HG03520 (cell line): ENCODE measurements at regions not wholly inside any gene's neighbourhood (a gene's known extent, or its start where the extent isn't known, plus 50 kb on each side); places are given as distances from the start of the nearest gene placed in this dataset.

Source experiments
- ATAC-seq: cut with Tn5 transposase; IDR thresholded peaks from one replicate; pipeline ENCODE4 v1.9.1; 2021; ENCODE audit warnings: mild to moderate bottlenecking, moderate library complexity; ENCODE audit not compliant: unreplicated experiment

DNA sequence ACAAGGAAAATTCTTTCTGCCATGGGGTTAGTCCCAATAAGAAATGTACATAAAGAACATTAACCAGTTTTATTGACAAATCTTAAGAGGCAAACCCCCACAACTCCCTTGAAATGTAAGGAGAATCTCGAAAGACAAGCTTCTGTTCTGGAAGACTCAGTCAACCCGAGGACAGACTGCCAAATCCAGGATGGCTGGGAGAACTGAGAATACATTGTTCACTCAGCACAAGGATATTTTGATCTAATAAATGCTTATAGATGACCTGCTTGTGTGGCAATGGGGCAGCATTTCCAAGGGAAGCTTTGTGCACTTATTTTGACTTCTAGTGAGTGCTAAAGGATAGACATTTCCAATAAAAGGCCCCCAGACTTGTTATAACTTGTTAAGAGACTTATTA is 280.4 kb downstream of the DHX15 start:
- ATAC-seq = no peak

DNA sequence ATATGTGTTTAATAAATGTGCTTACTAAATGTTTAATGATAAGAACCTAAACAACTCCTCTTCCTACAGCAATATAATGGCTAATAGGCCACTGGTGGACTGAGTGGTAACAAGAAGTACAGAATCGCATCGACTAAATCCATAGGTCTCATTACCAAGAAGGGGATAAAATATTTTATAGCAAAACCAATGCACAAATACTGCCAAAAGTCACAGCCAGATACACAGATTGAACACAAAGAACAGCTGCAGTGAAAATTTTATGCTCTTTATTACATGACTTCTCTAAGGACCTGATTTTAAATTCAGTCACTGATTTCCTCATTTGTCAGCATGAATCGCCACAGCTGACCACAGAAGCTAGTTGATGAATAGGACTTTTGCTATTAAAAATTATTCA is 285.4 kb downstream of the DHX15 start:
- ATAC-seq = no peak

DNA sequence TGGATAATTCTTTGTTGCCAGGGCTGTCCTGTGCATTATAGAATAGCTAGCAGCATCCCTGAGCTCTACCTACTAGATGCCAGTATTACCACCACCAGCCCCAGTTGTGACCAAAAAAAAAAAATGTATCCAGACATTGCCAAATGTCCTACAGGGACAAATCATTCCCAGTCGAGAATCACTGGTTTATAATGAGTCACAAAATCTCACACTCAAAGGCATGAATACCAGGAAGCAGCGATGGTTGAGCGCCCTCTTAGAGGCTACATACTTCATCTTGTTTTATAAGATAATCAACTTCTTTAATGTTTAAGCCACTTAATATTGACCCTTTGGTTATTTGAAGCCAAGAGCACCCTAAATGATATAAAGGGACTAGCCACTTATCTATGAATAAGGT is 297.3 kb downstream of the DHX15 start:
- no peak for ATAC-seq

DNA sequence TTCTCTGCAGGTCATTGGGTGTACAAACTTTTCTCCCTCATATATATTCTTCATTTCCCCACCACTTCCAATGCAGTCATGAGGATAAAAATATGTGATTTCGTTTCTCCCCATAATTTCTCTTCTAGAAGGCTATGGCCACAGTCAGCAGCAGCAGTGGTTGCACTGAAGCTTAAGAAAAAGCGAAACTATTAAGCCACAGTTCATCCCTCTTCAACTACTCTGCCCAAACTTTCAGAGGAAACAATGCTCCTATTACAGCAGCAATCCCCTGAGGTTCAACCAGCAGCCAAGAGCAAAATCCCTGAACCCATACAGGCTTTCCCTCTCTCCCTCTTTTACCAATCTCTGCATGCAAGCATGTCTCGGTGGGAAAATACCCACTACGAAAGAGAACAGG is 298.6 kb downstream of the DHX15 start:
- no peak for ATAC-seq

DNA sequence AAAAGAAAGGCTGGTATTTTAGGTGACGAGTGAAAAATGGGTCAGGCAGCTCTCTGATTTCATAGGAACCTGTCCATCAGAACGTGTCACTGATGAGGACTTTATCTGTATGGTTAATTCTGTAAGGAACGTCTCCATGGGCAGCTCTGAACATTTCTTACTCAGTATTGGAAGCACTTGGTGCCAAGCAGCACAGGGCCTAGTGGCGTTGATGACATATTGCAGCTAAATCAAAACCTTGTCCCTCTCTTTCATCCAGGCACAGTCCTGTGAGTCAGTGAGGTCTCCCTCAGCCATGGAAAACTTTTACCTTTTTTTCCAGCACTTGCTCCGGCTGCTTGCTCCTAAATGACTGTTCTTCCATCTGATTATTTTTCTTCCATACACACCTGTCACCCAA is 301.9 kb downstream of the DHX15 start:
- no peak for ATAC-seq

DNA sequence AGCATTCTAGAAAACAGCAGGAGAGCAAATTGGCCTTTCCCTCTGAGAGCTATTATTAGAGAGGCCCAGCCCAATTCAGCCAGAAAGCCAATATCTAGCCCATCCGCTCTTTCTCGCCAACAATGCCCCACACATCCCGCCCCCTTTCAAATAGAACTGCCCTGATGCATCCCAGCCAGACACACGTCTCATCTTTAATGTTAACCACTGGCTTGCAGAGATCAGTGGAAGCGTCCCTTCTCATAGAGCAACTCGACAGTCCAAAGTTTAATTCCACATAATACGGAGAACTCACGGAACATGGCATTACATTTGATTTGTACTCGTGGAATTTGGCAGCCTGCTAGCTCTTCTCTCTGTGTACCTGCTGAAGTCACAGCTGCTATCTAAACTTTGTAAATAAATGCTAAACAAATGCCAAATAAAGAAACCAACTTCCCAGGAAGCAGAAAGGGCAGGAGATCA is 304.4 kb downstream of the DHX15 start:
- ATAC-seq = no peak

DNA sequence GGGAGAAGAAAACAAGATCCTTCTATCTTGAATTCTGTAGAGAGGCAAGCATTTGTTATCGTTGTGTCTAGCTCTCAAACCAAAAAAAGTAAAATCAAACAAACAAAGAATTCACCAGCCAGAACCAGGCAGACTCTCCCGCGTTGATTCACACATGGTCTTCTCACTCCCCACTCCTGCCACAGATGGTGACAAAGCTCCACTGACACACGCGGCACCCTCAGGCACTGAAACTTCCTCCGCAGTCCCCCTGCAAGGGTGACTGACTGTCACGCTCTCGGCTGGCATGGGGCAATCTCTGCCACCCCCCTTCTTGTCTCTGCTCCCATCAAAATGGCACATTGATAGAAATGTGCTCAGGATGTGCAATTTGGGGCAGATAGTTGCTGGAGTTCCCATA is 304.9 kb downstream of the DHX15 start:
- no peak for ATAC-seq

DNA sequence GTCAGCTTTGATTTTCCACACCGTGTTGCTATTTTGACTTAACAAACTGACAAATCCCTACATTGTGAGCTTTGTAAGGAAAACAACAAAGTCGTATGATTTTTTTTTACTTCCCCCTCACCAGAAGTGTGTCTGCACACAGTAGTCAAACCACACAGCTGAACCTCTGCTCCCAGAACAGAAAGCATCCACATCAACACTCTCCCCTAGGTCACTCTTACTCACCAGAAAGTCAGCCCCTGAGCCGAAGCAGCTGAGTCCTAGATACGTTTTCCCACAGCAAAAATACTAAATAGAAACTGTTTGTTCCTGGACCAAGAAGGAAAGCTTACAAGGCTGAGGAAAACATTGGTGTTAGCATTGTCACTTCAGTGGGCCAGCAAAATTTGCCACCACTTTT is 305.7 kb downstream of the DHX15 start:
- no peak for ATAC-seq

DNA sequence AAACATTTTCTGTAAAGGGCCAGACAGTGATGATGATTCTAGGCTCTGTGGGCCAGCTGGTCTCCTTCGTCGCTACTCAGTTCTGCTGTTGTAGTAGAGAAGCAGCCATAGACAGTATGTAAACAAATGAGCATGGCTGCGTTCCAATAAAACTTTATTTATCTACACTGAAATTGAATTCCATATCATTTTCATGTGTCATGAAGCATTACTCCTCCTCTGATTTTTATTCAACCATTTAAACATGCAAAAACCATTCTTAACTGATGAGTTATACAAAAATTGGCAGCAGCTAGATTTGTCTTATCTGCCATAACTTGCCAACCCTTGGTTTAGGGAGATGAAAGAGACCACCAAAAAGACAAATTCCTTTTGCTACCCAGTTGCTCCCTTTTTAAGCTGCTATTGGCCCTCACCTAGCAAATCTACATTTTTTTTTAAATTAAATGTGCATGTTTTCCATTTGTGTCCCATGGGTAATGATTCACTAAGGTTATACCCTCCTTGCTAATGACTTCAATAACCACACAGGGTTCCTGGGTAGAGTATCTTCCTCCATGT is 309.9 kb downstream of the DHX15 start:
- no peak for ATAC-seq

DNA sequence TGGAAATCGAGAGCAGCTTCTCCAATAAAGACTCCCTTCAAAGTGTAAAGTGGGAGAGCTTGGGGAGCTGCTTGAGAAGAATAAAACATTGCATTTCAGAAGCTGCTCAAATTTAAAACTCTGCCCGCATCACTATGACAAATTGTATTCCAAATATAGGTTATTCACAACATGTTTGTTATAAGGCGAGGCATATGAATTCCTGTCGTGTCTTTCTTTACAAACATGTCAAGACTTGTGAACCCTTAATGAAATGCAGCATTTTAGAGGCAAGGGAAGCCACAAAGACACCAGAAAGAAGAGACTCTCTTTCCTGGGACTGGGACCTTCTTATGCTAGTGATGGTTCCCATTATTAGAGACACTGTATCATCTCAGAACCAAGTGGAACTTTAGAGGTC is 311.2 kb downstream of the DHX15 start:
- no peak for ATAC-seq

DNA sequence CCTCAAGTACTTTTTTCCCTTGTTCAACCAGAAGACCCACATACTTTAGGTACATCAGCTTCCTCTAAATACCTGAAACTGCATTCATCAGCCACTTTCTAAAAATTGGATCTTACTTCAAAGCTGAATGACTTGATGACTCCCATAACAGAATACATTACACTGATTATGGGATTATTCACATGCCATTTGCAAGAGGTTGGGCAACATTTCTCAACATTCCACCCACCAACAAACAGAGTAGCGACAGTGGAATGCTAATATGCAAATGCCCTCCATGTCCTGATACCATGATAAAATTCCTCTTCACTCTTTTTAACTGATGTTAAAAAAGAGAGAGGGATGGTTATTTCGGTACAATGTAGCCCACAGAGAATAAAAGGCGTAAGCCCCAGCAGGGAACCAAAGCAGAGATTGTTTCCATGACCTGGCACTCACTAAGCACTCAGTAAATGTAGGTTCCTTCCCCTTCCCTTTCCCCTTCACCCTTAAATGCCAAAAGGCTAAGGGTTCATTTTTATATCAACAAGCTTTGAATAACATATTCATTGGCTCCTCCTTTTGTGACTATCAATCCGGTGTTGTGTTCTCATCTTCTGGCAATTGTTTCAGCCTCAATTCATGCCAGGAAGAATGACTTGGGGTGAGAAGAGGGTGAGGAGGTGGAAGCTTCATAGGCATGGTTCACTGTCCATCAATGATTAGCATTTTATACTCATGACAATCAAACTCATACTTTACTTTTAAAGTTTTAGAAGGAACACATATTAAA is 317.2 kb downstream of the DHX15 start:
- no peak for ATAC-seq

DNA sequence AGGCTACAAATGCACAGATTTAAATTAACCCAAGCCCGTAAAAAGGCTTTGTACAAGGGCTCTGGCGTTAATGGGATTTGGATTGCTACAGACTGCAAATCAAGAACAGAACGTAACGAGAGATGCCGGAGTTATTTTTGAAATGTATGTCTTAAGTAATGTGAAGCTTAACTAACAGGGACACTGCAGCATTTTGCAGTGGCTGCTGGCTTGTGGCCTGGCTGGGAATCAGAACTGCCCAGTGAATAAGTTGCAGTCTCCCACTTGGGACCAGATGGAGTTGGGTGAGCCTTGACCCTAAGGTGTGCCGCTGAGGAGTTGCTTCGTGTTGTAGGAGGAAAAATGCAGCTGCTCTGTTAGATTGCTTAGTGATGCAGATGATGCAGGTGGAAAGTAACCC is 318.4 kb downstream of the DHX15 start:
- no peak for ATAC-seq

DNA sequence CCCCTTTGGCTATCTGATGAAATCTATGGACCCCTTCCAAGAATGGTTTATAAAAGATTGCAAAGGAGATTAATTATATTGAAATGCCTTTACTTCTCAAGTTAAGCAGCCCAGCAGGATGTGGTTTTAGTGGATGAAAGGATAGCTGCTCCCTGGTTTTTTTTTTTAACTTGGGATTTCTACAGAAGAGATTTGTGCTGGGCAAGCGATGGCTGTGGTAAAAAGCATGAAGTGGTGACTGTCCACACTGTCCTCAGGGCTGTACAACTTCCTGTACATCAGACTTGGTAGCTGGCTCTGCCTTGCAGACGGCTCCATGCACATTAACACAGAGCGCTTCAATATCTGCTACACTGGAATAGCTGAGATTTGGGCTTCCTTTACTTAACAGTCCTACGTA is 321.7 kb downstream of the DHX15 start:
- no peak for ATAC-seq

DNA sequence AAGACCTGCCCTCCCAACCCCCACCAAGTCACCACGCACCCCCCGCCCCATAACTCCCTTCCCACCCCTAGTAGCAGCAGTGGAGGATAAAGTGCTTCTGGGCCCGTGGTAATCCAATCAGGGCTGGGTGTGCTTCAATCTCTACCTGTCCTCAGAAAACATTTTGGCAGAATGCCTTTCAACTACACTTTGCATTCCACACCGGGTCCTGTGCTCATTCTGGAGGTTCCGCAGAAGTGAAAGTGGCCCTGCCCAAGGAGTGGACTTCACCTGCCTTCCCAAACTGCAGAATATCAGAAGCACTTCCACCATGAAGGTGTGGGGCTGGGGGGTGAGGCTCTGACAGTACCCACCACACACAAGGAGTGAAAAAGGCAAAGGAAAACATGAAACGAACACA is 322.3 kb downstream of the DHX15 start:
- no peak for ATAC-seq

DNA sequence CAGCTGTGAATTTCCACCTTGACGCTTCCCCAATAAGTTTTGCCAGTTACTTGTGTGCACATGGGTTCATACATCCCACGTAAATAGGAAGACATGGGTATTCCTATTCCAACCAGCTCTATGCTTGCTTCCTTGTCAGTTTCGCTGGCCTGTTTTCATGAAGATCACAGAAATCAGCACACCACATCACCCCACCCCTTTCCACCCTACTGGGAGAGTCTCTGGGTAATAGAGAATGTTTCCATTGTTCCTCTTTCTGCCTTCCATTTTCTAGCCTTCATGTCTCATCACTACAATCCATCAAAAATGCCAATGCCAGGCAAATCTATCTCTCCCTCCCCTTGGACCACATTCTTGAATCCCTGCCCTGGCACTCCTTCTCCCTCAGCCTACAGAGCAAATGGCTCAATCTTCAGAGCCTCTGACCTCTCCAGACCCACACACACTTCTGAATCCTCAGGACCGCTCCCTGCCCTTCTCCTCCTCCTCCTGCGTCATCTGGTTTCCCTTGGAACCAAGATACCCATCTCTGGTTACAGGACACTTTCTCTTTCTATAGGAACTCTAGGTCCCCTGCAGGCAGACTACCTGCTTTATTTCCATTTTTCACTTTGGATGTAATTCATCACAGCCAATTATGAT is 323.3 kb downstream of the DHX15 start:
- no peak for ATAC-seq

DNA sequence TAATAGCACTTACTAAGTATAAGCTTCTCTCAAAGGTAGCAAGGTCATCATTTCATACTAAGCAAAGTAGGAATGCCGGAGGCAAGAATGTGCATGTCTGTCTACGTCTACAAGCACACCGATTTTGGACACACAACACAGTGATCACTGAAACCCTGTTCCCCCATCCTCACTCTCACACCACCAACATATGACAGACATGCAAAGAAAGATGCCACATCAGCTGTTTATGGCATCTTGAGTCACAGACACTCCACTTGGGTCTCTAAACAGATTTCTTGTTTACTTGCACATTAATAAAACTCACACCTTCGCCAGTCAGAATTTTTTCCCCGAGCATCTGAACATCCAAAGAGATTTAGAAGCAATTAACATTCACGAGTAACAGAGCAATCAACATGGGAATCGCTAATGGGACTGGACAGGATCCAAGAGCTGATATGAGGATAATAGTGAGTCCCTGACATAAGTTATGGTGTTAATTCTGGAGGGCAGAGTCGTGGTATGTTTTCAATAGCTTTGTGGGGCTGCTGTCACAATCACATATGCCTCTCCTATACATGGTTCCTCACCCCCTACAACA is 324.1 kb downstream of the DHX15 start:
- ATAC-seq = no peak

DNA sequence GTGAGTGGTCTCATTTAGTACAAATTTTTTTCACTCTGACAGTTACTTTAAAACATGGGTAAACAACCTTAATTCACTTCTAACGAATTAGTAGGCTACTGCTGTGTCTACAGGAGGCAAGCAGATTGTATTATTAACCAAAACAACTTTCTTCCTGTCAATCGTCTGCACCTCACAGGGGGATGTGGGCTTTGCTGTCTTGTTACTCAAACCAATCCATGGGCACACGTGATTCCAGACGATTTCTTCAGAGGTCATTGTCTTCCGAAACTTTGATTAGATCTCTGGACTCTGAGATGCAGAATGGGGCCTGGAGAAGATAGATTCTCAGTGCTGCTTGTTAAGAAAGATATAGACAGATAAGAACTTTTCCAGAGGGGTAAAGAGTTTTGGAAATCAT is 327.8 kb downstream of the DHX15 start:
- no peak for ATAC-seq

DNA sequence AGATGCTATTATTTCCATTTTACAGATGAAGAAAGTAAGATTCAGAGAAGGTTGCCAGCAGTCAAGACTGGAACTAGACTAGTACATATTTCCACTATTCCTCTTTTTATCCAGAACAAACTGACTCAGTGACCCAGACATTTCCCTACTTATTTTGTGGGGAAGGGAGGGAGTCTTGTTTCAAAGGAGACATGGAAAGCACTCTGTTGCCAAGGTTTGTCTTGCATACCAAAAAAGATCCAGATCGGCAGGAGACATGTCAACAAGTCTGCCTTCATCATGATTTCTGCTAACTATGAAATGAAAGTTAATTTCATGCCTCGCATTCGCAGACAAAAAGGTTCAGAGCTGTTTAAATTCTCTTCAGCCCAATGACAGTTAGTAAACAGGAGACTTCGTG is 328.3 kb downstream of the DHX15 start:
- ATAC-seq = no peak

DNA sequence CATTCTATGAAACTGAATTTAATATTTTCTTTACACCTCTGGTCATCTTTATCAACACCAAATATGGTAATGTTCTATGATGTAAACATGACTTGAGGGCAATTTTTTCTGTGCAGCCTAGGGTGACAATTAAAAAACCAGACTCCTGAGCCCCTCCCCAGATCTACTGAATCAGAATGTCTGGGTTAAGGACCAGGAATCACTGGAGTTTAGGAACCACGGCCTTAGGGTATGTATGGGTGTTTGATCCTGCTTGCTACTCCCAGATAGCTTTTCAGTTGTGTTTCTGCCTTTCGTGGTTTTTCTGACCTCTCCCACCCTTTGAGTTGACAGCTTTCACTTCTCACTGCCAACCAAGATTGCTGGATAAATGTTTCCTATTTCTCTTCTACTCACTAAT is 332.2 kb downstream of the DHX15 start:
- no peak for ATAC-seq

DNA sequence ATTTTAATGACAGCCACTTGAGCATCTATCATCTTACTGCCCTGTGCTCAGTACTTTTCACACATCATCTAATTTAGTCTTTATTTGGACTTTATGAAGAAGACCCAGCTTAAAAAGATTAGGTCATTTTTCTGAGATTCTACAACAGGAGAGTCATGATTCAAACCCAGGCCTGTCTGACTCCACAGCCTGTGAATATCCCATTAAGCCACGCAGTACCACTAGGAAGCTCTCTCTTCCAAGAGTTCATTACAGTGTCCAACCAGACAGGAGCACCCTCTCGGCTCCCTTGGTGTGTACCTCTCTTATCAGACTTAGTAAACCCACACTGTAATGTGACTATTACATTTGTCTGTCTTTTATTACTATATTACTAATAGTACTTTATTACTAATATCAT is 332.8 kb downstream of the DHX15 start:
- no peak for ATAC-seq

DNA sequence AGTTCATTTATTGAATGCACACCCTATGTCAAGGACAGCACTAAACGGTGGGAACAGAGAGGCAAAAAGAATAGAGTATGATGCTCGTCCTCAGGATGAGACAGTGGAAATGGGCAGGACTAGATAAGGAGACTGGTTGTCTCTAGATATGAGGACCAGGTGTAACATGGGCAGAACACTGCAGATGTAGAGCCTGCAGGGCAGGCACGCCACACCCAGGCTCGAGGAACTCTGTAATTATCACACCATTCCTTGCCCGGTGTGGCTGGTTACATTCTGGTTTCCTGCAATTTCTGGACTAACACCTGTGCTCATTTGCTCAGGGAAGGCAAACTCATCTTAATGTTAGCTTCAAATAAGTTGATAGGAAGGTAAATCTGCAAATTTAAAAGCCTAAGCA is 334.4 kb downstream of the DHX15 start:
- ATAC-seq = no peak
